HEK293 (cell line): ENCODE measurements at regions not wholly inside any gene's neighbourhood (a gene's known extent, or its start where the extent isn't known, plus 50 kb on each side); places are given as distances from the start of the nearest gene placed in this dataset.
"Not testable (repeated sequence)": the region's sequence is repeated elsewhere in the genome, so short reads cannot be mapped to it uniquely, and the experiment has no call there.

Source experiments
- CTCF ChIA-PET: fragments of 350-600 bp; formaldehyde crosslinking; extraction: SDS; loops from one replicate; lab custom pipeline; 2021; ENCODE audit warnings: antibody characterized with exemption; lab: Yijun Ruan, JAX
- POLR2A ChIA-PET: fragments of 300-600 bp; formaldehyde crosslinking; extraction: SDS; loops from one replicate; lab custom pipeline; 2020; ENCODE audit warnings: antibody characterized with exemption, inconsistent platforms; lab: Yijun Ruan, JAX
- H3K27ac ChIP-seq: fragments of 200-500 bp; sonication (Bioruptor generic); 2 replicates; pipeline ENCODE4 v1.5.1; 2014; ENCODE audit warnings: low read depth, low read length, control low read depth, inconsistent platforms; ENCODE audit errors: extremely low read depth
- H3K36me3 ChIP-seq, 2 experiments: fragments of 200-500 bp in 1 of 2; sonication (Bioruptor generic) in 1 of 2; 1 replicate in 1 of 2; 2 replicates in 1 of 2; pipeline ENCODE4 v1.5.1; 2014 to 2017; ENCODE audit warnings: inconsistent platforms in 2 of 2, low read length in 2 of 2; ENCODE audit not compliant: control insufficient read depth in 2 of 2, insufficient read depth in 1 of 2
- H3K4me1 ChIP-seq: fragments of 200-500 bp; sonication (Bioruptor generic); 2 replicates; pipeline ENCODE4 v1.5.1; 2014; ENCODE audit warnings: mild to moderate bottlenecking, low read length, inconsistent platforms; ENCODE audit not compliant: control insufficient read depth, insufficient read depth
- H3K4me3 ChIP-seq: 2 replicates; pipeline ENCODE4 v1.5.1; 2011; ENCODE audit warnings: low read depth, mild to moderate bottlenecking, control low read depth, low read length, moderate library complexity
- H3K9me3 ChIP-seq: fragments of 200-500 bp; sonication (Bioruptor generic); 2 replicates; pipeline ENCODE4 v1.5.1; 2014; ENCODE audit warnings: low read depth, low read length, inconsistent platforms; ENCODE audit not compliant: control insufficient read depth, insufficient read depth
- IKZF3 ChIP-seq: fragments of 450-650 bp; IDR thresholded peaks from 2 replicates; pipeline ENCODE4 v1.5.0; 2018; ENCODE audit warnings: missing biosample characterization, mild to moderate bottlenecking, missing genetic modification characterization, moderate library complexity
- PRDM1 ChIP-seq: fragments of 450-650 bp; formaldehyde crosslinking; IDR thresholded peaks from 2 replicates; pipeline ENCODE4; 2016; ENCODE audit warnings: missing biosample characterization, missing genetic modification characterization
- SETDB1 ChIP-seq: IDR thresholded peaks from one replicate; pipeline ENCODE4 v1.6.1; 2017; ENCODE audit warnings: mild to moderate bottlenecking, low read length, moderate library complexity, mixed read lengths; ENCODE audit not compliant: insufficient read length
- ZEB2 ChIP-seq: fragments of 450-650 bp; formaldehyde crosslinking; IDR thresholded peaks from 2 replicates; pipeline ENCODE4 v1.5.1; 2016; ENCODE audit warnings: missing biosample characterization, missing genetic modification characterization
- ZFP69B ChIP-seq: fragments of 450-650 bp; formaldehyde crosslinking; IDR thresholded peaks from 2 replicates; pipeline ENCODE4 v1.5.1; 2016; ENCODE audit warnings: missing biosample characterization, missing genetic modification characterization
- ZNF311 ChIP-seq: fragments of 450-650 bp; formaldehyde crosslinking; IDR thresholded peaks from 2 replicates; pipeline ENCODE4 v1.5.1; 2017; ENCODE audit warnings: missing biosample characterization, missing genetic modification characterization, borderline replicate concordance
- ZNF404 ChIP-seq: fragments of 450-650 bp; formaldehyde crosslinking; IDR thresholded peaks from 2 replicates; pipeline ENCODE4 v1.5.1; 2017; ENCODE audit warnings: missing biosample characterization, missing genetic modification characterization
- ZNF555 ChIP-seq: fragments of 450-650 bp; formaldehyde crosslinking; conservative IDR thresholded peaks from 2 replicates; pipeline ENCODE4 v1.5.1; 2017; ENCODE audit warnings: missing biosample characterization, mild to moderate bottlenecking, missing genetic modification characterization, inconsistent platforms
- ZNF558 ChIP-seq: fragments of 450-650 bp; formaldehyde crosslinking; IDR thresholded peaks from 2 replicates; pipeline ENCODE4 v1.5.1; 2016; ENCODE audit warnings: missing biosample characterization, missing genetic modification characterization
- ZNF624 ChIP-seq: fragments of 450-650 bp; formaldehyde crosslinking; IDR thresholded peaks from 2 replicates; pipeline ENCODE4 v1.5.1; 2017; ENCODE audit warnings: missing biosample characterization, missing genetic modification characterization
- ZNF785 ChIP-seq: fragments of 450-650 bp; formaldehyde crosslinking; IDR thresholded peaks from 2 replicates; pipeline ENCODE4 v1.5.1; 2016; ENCODE audit warnings: missing biosample characterization, missing genetic modification characterization
- ZSCAN23 ChIP-seq: fragments of 450-650 bp; formaldehyde crosslinking; IDR thresholded peaks from 2 replicates; pipeline ENCODE4 v1.5.1; 2016; ENCODE audit warnings: missing biosample characterization, missing genetic modification characterization
- TF ChIP-seq, protein P1 (sequence below): fragments of 450-650 bp; formaldehyde crosslinking; conservative IDR thresholded peaks from 2 replicates; pipeline ENCODE4 v1.5.1; 2016; ENCODE audit warnings: low read depth, missing biosample characterization, missing genetic modification characterization
- TF ChIP-seq, protein P2 (sequence below): fragments of 450-650 bp; IDR thresholded peaks from 2 replicates; pipeline ENCODE4 v1.5.1; 2018; ENCODE audit warnings: missing biosample characterization, mild to moderate bottlenecking, missing genetic modification characterization
- TF ChIP-seq, protein P3 (sequence below): fragments of 450-650 bp; formaldehyde crosslinking; IDR thresholded peaks from 2 replicates; pipeline ENCODE4 v1.5.1; 2016; ENCODE audit warnings: missing biosample characterization, missing genetic modification characterization
- TF ChIP-seq, protein P4 (sequence below): IDR thresholded peaks from 2 replicates; pipeline ENCODE4 v1.6.1; 2011; ENCODE audit warnings: mild to moderate bottlenecking, low read depth, low read length, borderline replicate concordance

DNA sequence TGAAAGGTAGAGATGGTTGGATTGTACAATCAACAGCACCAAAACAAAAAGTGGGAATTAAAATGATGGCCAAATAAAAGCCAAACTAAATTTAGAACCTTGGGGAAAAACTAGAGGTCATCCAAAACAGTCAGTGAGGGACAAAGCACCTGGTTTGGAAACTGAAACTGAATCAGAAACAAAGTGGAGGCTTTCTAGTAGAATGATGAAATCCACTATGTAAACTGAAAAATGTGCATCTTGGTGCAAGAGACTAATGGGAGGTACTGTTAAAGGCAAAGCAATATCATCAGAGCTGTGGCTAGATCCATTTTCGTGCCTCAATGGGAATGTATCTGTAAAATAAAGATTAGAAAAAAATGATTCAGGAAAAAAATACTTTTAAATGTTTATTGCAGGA lies 380.0 kb upstream of the GJE1 start (continued):
- TF ChIP-seq, protein P1, sequence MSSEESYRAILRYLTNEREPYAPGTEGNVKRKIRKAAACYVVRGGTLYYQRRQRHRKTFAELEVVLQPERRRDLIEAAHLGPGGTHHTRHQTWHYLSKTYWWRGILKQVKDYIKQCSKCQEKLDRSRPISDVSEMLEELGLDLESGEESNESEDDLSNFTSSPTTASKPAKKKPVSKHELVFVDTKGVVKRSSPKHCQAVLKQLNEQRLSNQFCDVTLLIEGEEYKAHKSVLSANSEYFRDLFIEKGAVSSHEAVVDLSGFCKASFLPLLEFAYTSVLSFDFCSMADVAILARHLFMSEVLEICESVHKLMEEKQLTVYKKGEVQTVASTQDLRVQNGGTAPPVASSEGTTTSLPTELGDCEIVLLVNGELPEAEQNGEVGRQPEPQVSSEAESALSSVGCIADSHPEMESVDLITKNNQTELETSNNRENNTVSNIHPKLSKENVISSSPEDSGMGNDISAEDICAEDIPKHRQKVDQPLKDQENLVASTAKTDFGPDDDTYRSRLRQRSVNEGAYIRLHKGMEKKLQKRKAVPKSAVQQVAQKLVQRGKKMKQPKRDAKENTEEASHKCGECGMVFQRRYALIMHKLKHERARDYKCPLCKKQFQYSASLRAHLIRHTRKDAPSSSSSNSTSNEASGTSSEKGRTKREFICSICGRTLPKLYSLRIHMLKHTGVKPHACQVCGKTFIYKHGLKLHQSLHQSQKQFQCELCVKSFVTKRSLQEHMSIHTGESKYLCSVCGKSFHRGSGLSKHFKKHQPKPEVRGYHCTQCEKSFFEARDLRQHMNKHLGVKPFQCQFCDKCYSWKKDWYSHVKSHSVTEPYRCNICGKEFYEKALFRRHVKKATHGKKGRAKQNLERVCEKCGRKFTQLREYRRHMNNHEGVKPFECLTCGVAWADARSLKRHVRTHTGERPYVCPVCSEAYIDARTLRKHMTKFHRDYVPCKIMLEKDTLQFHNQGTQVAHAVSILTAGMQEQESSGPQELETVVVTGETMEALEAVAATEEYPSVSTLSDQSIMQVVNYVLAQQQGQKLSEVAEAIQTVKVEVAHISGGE (tag by site-specific recombination) = no peak
- no peak for TF ChIP-seq ZNF404 (tag by site-specific recombination)
- TF ChIP-seq ZNF624 = no peak

DNA sequence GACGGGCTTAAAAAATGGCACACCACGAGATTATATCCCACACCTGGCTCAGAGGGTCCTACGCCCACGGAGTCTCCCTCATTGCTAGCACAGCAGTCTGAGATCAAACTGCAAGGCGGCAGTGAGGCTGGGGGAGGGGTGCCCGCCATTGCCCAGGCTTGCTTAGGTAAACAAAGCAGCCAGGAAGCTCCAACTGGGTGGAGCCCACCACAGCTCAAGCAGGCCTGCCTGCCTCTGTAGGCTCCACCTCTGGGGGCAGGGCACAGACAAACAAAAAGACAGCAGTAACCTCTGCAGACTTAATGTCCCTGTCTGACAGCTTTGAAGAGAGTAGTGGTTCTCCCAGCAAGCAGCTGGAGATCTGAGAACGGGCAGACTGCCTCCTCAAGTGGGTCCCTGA lies 386.4 kb upstream of the GJE1 start:
- H3K36me3 ChIP-seq, H3K4me1 ChIP-seq, H3K4me3 ChIP-seq, POLR2A ChIA-PET, H3K27ac ChIP-seq, CTCF ChIA-PET, H3K9me3 ChIP-seq: not testable (repeated sequence)

DNA sequence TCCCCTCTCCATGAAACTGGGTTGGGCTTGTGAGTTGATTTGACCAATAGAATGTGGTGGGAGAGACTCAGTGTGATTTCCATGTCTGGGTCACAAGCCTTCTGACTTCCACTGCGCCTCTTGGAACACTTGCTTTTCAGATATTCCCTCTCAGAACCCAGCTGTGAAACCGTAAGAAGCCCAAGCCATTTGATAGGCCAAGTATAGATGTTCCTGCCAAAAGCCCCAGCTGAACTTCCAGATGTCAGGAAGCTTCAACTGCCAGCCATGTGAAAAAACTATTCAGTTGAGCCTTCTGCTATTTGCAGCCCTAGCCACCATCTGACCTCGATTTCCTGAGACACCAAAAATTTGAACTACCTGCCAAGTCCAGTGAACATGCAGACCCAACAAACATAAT lies 387.8 kb upstream of the GJE1 start:
- Histone ChIP-seq H3K36me3 (peaks cover 0 to 3% of the 10 kb centered on the region in 2 experiments; a peak in 1 of 3 replicates), H3K4me3 (no peak overlapping the region), H3K27ac (no peak overlapping the region)
- TF ChIP-seq SETDB1 (peak; percentile 5), ZNF555 (tag by site-specific recombination) (no peak)
- TF ChIP-seq, all 188 proteins: peak for 1
- H3K9me3 ChIP-seq = no peaks in the 10 kb centered on the region
- POLR2A ChIA-PET = no interaction called here
- no peaks in the 10 kb centered on the region for H3K4me1 ChIP-seq
- CTCF ChIA-PET = no interaction called here

DNA sequence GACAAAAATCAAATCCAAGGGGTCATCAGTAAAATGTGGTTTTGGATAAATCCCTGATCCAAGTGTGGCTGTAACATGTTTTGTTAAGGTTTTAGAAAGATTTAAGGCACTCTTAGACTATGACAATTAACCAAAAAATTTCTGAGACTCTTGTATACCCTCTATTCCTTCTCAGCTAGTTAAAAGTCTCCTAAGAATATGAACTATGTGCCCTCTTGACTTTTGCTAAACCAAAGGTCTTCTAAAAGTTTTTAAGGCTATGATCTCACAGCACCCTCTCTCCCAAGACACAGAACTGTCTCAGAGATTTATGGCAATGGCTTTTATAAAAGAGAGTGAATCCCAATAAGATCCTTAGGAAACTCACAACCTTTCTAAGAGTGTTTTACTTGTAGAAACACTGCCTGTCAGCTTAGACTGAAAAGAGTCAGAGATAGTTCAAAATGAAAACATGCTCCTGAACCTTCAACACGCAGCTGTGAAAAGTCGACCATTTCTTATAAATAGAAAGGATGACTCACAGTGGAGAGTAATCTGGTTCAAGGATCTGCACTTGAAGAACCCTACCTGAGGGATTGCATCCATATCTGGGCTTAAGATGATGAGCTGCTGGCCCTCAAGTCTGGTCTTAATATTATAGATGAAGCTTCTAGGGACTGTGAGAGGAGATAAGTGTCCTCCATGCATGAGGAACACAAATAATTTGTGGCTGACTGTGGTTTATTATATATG lies 388.4 kb upstream of the GJE1 start:
- Histone ChIP-seq H3K36me3 (peaks cover 0 to 3% of the 10 kb centered on the region in 2 experiments; a peak in 1 of 3 replicates), H3K4me1 (no peaks in the 10 kb centered on the region), H3K27ac (no peak overlapping the region), H3K4me3 (no peak overlapping the region)
- POLR2A ChIA-PET = no interaction called here
- TF ChIP-seq, protein P2, sequence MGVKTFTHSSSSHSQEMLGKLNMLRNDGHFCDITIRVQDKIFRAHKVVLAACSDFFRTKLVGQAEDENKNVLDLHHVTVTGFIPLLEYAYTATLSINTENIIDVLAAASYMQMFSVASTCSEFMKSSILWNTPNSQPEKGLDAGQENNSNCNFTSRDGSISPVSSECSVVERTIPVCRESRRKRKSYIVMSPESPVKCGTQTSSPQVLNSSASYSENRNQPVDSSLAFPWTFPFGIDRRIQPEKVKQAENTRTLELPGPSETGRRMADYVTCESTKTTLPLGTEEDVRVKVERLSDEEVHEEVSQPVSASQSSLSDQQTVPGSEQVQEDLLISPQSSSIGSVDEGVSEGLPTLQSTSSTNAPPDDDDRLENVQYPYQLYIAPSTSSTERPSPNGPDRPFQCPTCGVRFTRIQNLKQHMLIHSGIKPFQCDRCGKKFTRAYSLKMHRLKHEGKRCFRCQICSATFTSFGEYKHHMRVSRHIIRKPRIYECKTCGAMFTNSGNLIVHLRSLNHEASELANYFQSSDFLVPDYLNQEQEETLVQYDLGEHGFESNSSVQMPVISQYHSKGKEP = no peak
- TF ChIP-seq SETDB1 (peak; percentile 55), PRDM1 (tag by site-specific recombination) (no peak)
- TF ChIP-seq, all 188 proteins: peak for 1
- no peaks in the 10 kb centered on the region for H3K9me3 ChIP-seq
- CTCF ChIA-PET = interaction anchor here (0.8 kb wide), 1 partner anchor 730 kb away, joined by 4 read pairs; no protein-coding TSS in a partner anchor

DNA sequence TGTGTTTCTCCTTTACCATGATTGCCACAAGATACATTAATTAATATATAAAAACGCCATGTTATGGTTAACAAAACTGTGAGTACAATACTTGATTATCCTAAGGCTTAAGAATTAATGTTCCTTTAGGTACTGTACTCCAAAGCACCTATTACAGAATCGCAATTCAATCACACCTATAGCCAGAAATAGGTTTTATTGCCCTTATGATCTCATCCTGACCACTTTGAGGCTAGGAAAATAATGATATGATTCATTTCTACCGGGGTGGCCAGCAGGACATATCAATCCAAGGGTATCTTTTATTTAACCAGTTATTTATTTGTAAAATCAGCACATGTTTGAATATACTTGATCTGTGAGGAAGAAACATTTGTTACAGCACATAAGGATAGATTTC lies 396.6 kb upstream of the GJE1 start:
- POLR2A ChIA-PET = no interaction called here
- Histone ChIP-seq H3K9me3 (no peaks in the 10 kb centered on the region), H3K4me1 (no peaks in the 10 kb centered on the region), H3K27ac (no peak overlapping the region), H3K36me3 (no peaks in the 10 kb centered on the region), H3K4me3 (no peak overlapping the region)
- CTCF ChIA-PET = no interaction called here
- TF ChIP-seq IKZF3 (tag by site-specific recombination) = no peak
- TF ChIP-seq ZEB2 (tag by site-specific recombination) = no peak
- no peak for TF ChIP-seq ZNF311 (tag by site-specific recombination)
- TF ChIP-seq, protein P3, sequence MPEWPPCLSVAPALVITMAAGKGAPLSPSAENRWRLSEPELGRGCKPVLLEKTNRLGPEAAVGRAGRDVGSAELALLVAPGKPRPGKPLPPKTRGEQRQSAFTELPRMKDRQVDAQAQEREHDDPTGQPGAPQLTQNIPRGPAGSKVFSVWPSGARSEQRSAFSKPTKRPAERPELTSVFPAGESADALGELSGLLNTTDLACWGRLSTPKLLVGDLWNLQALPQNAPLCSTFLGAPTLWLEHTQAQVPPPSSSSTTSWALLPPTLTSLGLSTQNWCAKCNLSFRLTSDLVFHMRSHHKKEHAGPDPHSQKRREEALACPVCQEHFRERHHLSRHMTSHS (tag by site-specific recombination) = no peak
- TF ChIP-seq ZFP69B (tag by site-specific recombination) = no peak
- no peak for TF ChIP-seq ZNF785 (tag by site-specific recombination)
- no peak for TF ChIP-seq ZNF558 (tag by site-specific recombination)
- TF ChIP-seq, protein P2 = no peak
- TF ChIP-seq, protein P4, sequence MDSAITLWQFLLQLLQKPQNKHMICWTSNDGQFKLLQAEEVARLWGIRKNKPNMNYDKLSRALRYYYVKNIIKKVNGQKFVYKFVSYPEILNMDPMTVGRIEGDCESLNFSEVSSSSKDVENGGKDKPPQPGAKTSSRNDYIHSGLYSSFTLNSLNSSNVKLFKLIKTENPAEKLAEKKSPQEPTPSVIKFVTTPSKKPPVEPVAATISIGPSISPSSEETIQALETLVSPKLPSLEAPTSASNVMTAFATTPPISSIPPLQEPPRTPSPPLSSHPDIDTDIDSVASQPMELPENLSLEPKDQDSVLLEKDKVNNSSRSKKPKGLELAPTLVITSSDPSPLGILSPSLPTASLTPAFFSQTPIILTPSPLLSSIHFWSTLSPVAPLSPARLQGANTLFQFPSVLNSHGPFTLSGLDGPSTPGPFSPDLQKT = no peak
- TF ChIP-seq ZSCAN23 = no peak
